ENCODE measurements at regions not wholly inside any gene's neighbourhood (a gene's known extent, or its start where the extent isn't known, plus 50 kb on each side); places are given as distances from the start of the nearest gene placed in this dataset.

DNA sequence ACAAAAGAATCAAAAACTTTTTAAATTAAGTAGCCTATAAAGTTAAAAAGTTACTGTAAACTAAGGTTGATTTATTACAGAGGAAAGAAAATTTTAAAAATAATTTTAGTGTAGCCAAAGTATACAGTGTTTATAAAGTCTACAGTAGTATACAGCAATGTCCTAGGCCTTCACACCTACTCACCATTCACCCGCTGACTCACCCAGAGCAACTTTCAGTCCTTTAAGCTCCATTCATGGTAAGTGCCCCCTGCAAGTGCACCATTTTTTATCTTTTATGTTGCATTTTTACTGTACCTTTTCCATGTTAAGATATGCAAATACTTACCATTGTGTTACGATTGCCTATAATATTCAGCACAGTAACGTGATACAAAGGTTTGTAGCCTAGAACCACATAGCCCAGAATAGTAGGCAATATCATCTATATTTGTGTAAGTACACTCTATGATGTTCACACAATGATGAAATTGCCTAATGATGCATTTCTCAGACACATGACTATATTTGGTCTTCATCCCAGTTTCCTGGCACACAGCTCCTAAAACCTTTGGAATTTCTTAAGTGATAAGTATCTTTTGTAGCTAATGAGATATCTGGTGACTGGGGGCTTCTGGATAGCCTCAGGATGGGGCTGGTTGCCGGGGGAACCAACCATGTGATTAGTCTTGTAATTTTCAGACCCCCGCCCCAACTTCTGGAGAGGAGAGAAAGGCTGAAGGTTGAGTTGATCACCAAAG lies 111.0 kb downstream of the MRPL14 start:
- DNase-seq (ENCODE audit: low read depth in 3 of 3, low spot score in 1 of 3): no peak

DNA sequence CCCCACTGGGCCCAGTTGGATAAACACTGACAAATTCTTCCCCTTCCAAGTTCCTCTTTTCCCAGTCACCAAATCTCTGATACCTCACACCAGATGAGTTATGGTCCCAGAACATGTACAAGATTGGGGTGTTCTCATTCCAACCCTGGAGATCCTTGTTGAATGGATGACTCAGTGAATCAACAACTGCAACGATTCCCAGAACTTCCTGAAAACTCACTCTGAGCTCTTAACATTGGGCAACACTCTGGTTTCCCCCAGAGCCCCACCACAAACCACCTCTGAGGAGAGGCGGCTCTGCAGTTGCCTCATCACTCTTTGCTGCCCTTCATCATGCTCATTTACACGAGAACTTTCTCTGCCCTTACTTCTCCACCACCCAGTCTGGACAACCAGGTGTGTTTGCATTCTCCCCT lies 115.2 kb downstream of the MRPL14 start:
- DNase-seq (ENCODE audit: low read depth in 3 of 3, low spot score in 1 of 3): no peak

DNA sequence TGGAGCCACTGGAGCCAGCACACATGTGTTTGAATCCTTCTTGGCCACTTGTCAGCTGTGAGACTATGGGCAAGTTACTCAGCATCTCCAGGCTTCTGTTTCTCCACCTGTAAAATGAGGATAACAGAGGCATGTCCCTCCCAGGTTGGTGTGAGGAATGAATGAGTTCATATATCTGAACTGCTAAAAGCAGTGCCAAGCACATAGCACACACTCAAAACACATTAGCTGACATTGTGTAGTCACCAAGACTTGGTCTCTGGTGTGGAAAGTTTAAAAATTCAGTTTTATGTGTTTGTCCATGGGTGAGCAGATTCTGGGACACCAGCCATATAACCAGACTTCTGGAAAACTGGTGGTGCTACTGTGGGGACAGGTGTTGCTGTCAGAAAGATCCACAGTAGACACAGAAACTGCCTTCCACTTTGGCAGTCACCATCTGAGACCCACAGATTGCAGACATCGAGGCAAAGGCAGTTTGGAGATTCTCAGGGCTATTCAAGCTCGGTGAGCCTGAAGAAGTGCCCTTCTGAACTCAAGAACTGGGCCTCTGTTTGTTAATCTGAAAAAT lies 115.8 kb downstream of the MRPL14 start:
- DNase-seq (ENCODE audit: low read depth in 3 of 3, low spot score in 1 of 3): no peak

GRCh38 chr6:44010411-44011349 lies 116.6 kb downstream of the MRPL14 start:
- DNase-seq (ENCODE audit: low read depth in 3 of 3, low spot score in 1 of 3): no peak

GRCh38 chr6:44009425-44010321 lies 117.6 kb downstream of the MRPL14 start:
- no peak for DNase-seq (ENCODE audit: low read depth in 3 of 3, low spot score in 1 of 3)

DNA sequence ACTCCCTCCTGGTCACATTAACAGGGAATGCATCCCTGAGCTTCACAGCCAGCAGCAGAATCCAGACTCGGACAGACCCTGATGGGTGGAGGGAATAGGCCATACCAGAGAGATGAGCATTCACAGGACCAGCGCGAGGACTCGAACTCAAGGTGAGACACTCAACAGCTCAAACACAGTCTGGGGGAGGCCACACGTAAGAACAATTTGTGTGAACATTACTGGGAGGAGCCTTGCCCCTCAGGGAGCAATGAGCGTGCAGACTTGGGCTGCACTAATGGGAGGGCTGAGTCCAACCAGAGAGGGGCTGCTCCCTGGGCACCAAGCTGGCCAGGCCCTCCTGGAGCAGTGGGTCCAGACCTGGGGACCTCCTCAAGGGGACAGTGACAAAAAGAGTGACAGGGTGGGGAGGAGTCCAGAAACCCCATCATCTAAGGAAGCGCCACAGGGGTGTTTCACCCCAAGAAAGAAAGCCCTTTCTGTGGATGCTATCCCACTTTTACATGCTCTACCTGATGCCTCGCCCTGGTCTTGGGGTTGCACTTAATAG lies 118.4 kb downstream of the MRPL14 start:
- DNase-seq (ENCODE audit: low read depth in 3 of 3, low spot score in 1 of 3): no peak

DNA sequence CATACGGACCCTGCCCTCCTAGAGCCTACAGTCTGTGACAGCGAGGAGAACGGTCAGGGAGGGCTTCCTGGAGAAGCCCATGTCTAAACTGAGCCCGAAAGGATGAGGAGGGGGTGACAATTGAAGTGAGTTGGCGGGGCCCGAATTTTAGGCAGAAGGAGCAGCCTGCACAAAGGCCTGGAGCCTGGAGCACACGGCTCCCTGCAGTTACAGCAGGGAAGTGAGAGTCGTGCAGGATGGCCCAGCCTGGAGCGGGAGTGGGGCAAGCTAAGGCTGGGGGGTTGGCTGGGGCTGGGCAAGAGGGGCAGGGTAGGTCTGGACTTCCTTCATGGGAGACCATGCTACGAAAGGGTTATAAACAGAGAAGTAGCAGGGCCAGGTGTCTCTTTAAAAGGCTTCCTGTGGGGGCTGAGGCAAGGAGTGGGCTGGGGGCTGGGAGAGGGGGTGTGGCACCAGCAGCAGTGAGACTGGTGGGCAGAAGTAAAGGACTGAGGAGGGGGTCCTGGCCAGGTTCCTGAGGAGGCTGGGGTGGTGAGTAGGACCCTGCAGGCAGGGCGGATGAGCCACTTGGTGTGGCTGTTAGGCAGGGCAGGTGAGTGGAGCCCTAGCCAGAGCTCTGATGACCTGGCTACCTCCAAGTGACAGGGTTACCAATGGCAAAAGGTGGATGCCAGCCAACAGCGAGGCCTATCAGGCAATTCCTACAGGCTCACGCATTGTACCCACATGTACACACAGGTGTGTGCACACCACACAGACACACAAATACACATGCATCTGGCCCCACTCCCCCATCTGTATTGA lies 119.2 kb downstream of the MRPL14 start:
- no peak for DNase-seq (ENCODE audit: low read depth in 3 of 3, low spot score in 1 of 3)

GRCh38 chr6:44006872-44007303 lies 120.4 kb downstream of the MRPL14 start:
- DNase-seq (ENCODE audit: low read depth in 3 of 3, low spot score in 1 of 3): no peak

- DNase-seq (ENCODE audit: low read depth in 3 of 3, low spot score in 1 of 3): no peak
Observed at GRCh38 chr6:44006123-44006871, 121.0 kb downstream of the MRPL14 start.

GRCh38 chr6:44005507-44005903 lies 121.7 kb downstream of the MRPL14 start:
- DNase-seq (ENCODE audit: low read depth in 3 of 3, low spot score in 1 of 3): no peak

DNA sequence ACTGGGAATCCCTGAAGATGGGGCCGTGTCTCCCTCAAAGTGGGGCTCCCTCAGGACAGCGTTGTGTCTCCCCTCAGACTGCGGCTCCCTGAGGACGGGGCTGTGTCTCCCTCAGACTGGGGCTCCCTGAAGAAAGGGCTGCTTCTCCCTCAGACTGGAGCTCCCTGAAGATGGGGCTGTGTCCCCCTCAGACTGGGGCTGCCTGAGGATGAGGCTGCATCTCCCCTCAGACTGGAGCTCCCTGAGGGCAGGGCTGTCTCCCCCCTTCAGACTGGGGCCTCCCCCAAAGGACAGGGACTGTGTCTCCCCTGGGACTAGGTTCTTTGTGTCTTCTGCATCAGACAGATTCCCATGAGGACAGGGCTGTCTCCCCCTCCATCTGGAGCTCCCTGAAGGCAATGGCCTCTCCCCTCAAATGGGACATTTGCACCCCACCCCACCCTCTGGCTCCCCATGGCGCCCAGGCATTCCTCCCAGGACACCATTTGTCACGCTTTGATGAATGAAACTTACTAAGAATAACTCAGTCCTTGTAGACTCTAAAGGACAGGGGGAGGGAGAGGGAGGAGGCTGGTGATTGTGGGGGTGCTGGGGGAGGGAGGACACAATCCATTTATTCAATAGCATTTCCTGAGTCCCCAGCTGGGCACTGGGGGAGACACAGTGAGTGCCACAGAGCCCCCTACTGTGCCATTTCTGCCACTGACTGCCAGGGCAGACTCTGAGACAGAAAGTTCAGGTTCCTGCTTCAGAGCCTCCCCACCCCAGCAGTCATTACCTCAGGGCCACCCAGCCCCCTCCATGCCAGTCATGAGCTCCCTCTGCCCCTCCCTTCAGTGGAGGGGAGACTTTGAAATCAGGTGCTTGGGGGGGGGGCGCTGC lies 122.4 kb downstream of the MRPL14 start:
- DNase-seq (ENCODE audit: low read depth in 3 of 3, low spot score in 1 of 3): no peak

DNA sequence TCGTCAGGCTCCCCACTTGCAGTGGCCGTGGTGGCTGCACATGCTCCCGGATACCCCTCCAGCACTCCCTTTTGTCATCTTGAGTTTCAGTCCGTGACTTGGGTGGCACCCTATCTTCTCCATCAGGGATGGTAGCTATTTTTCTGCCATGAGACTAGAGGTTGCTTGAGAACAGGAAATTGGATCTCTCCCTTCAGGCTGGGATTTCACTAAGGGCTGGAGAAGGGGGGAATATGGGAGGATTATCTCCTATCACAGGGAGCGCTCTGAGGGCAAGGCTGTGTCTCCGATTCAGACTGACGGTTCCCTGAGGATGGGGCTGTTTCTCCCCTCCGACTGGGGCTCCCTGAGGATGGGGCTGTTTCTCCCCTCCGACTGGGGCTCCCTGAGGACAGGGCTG lies 123.1 kb downstream of the MRPL14 start:
- no peak for DNase-seq (ENCODE audit: low read depth in 3 of 3, low spot score in 1 of 3)

DNA sequence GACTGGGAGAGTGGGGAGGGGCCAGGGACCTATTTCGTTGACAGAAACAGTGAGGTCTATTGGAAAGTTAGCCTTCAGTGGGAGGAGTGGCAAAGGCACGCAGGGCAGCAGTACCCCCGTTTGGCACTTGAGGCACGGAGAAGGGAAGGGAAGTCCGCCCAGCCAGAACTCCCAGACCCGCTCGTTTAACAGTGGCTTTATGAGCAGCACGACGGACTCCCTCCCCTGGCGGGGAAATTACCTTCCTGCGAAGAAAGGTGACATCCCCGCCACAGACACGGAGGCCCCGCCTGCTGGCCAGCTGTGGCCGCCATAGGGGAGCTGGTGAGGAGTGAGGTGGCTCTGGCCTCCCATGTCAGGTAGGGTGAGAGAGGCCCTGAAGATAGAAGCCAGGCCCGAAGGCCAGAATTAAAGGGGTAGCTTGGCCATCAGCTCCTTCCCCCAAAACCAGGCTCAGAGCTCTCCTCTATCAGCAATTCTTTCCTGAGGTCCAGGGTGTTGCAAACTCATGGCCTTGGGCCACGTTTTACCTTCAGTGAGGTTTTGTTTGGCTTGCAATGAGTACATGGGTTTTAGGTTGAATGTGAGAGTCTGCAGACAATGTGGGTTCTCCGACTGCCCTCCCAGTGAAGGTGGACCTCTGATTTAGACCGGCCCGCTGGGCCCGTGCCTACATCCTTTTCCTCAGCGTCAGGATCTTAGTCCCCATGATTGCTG lies 123.7 kb downstream of the MRPL14 start:
- no peak for DNase-seq (ENCODE audit: low read depth in 3 of 3, low spot score in 1 of 3)

GRCh38 chr6:44002593-44003344 lies 124.5 kb downstream of the MRPL14 start:
- peak in 2 of 3 donors; percentile 19 to 39 for DNase-seq (ENCODE audit: low read depth in 3 of 3, low spot score in 1 of 3)

DNA sequence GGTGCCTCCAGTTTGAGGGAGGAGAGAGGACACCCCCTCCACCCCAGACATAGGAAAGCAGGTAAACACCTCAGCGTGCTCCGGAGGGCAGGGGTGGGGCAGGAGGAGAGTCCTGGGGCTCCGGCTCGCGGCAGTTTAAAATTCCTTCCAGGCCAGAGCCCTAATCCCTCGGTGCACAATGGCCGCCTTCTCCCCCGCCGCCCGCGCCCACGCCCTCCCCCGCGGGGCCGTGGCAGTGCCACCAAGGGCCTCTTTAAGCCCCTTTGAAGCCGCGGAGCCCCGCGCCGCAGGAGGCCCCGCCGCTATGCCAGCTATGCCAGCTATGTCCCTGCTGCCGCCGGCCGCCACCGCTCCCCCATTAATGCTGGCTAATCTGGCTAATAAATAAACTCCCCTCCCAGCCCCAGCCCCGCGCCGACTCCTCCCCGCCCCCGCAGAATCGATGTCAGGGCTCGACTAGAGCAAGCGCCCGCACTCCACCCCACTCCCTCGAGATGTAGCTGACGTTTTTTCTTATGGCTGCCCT lies 125.1 kb downstream of the MRPL14 start:
- no peak for DNase-seq (ENCODE audit: low read depth in 3 of 3, low spot score in 1 of 3)

- no peak for DNase-seq (ENCODE audit: low read depth in 3 of 3, low spot score in 1 of 3)
Observed at GRCh38 chr6:44001318-44002066, 125.8 kb downstream of the MRPL14 start.

Data from stimulated activated CD4-positive, alpha-beta T cell treated with anti-CD3 and anti-CD28 coated beads, TNF-alpha, amount 100 ng/mL, for 1 hour (primary cell).